HepG2 (cell line): ENCODE measurements at regions not wholly inside any gene's neighbourhood (a gene's known extent, or its start where the extent isn't known, plus 50 kb on each side); places are given as distances from the start of the nearest gene placed in this dataset.

Experiments
- BRD4 ChIP-seq: sonication (generic); formaldehyde crosslinking; IDR thresholded peaks from 2 replicates; pipeline ENCODE4 v1.4.0; 2020; ENCODE audit warnings: missing genetic modification reagents
- CREM ChIP-seq, 2 experiments: sonication (generic) in 1 of 2; formaldehyde crosslinking in 1 of 2; IDR thresholded peaks; 2 replicates each; pipeline versions ENCODE4 v1.4.0 to v1.6.1; 2016 to 2020; ENCODE audit warnings: antibody characterized with exemption in 1 of 2, mild to moderate bottlenecking in 1 of 2, missing genetic modification reagents in 1 of 2
- ESRRA ChIP-seq: sonication (generic); formaldehyde crosslinking; IDR thresholded peaks from 2 replicates; pipeline ENCODE4 v1.5.1; 2020; ENCODE audit warnings: mild to moderate bottlenecking, low read depth, missing genetic modification reagents
- GATA4 ChIP-seq: sonication (generic); IDR thresholded peaks from 2 replicates; pipeline ENCODE4 v1.6.1; 2016; ENCODE audit warnings: antibody characterized with exemption, low read depth, borderline replicate concordance
- MBD4 ChIP-seq: IDR thresholded peaks from 2 replicates; pipeline ENCODE4 v1.6.1; 2012; ENCODE audit warnings: low read length, inconsistent platforms, borderline replicate concordance
- MEF2D ChIP-seq: sonication (generic); formaldehyde crosslinking; IDR thresholded peaks from 2 replicates; pipeline ENCODE4 v1.5.1; 2020; ENCODE audit warnings: mild to moderate bottlenecking, missing genetic modification reagents
- RXRA ChIP-seq: sonication (generic); formaldehyde crosslinking; IDR thresholded peaks from 2 replicates; pipeline ENCODE4 v1.5.1; 2020; ENCODE audit warnings: missing genetic modification reagents
- TAF1 ChIP-seq: sonication (generic); formaldehyde crosslinking; IDR thresholded peaks from 2 replicates; pipeline ENCODE4 v1.4.0; 2020; ENCODE audit warnings: missing genetic modification reagents
- TCF7L2 ChIP-seq: IDR thresholded peaks from 2 replicates; pipeline ENCODE4 v1.6.1; 2011; ENCODE audit warnings: mild to moderate bottlenecking, low read depth, low read length, moderate library complexity
- TOPORS ChIP-seq: sonication (generic); formaldehyde crosslinking; IDR thresholded peaks from 2 replicates; pipeline ENCODE4 v1.8.0; 2023; ENCODE audit warnings: mild to moderate bottlenecking, missing genetic modification reagents
- TRIM22 ChIP-seq: fragments of 450-650 bp; IDR thresholded peaks from 2 replicates; pipeline ENCODE4 v1.6.1; 2017
- ZFP36L1 ChIP-seq: sonication (generic); formaldehyde crosslinking; IDR thresholded peaks from 2 replicates; pipeline ENCODE4 v1.8.0; 2022; ENCODE audit warnings: mild to moderate bottlenecking, missing genetic modification reagents, moderate library complexity
- ZFP37 ChIP-seq: sonication (generic); formaldehyde crosslinking; IDR thresholded peaks from 2 replicates; pipeline ENCODE4 v1.4.0; 2020; ENCODE audit warnings: missing genetic modification reagents, borderline replicate concordance
- ZKSCAN8 ChIP-seq: IDR thresholded peaks from 2 replicates; pipeline ENCODE4 v1.6.1; 2016; ENCODE audit warnings: borderline replicate concordance, missing genetic modification reagents, missing compliant biosample characterization
- ZNF335 ChIP-seq: sonication (generic); formaldehyde crosslinking; IDR thresholded peaks from 2 replicates; pipeline ENCODE4 v1.4.0; 2020; ENCODE audit warnings: missing genetic modification reagents
- ZNF614 ChIP-seq: IDR thresholded peaks from 2 replicates; pipeline ENCODE4 v1.6.1; 2018; ENCODE audit warnings: missing biosample characterization, missing genetic modification reagents, inconsistent platforms, borderline replicate concordance
- ZNF672 ChIP-seq: sonication (generic); formaldehyde crosslinking; IDR thresholded peaks from 2 replicates; pipeline ENCODE4 v1.8.1; 2022; ENCODE audit warnings: missing genetic modification reagents
- ZNF687 ChIP-seq: sonication (generic); formaldehyde crosslinking; IDR thresholded peaks from 2 replicates; pipeline ENCODE4 v1.5.1; 2020; ENCODE audit warnings: mild to moderate bottlenecking, missing genetic modification reagents, moderate library complexity
- ZUFSP ChIP-seq: sonication (generic); formaldehyde crosslinking; IDR thresholded peaks from 2 replicates; pipeline ENCODE4 v1.9.0; 2021; ENCODE audit warnings: missing genetic modification reagents, mild to moderate bottlenecking, borderline replicate concordance
- TF ChIP-seq, protein P1 (sequence below): sonication (generic); formaldehyde crosslinking; IDR thresholded peaks from 2 replicates; pipeline ENCODE4 v1.5.1; 2020; ENCODE audit warnings: missing genetic modification reagents, mild to moderate bottlenecking, borderline replicate concordance

GRCh38 chr6:37106982-37107491 is 62.9 kb upstream of the PIM1 start (continued):
- TF ChIP-seq ZUFSP (no peak), MEF2D (CRISPR knock-in tag) (peak; percentile 57), ZFP36L1 (CRISPR knock-in tag) (peak; percentile 65; the same call in 1 of the 2 replicates), ZKSCAN8 (CRISPR knock-in tag) (peak; percentile 25; the same call in 1 of the 2 replicates), TAF1 (CRISPR knock-in tag) (peak; percentile 28; the same call in 1 of the 2 replicates), ZNF614 (CRISPR knock-in tag) (peak; percentile 48; the same call in 1 of the 2 replicates), ESRRA (CRISPR knock-in tag) (peak; percentile 74), ZNF672 (no peak), GATA4 (peak; percentile 88; the same call in 1 of the 2 replicates), ZNF687 (peak; percentile 45; the same call in 1 of the 2 replicates), RXRA (CRISPR knock-in tag) (peak; percentile 99), BRD4 (no peak), TOPORS (CRISPR knock-in tag) (peak; percentile 60; the same call in 1 of the 2 replicates), ZNF335 (CRISPR knock-in tag) (0 out of 2 replicates have a peak, but pooled peaks have one; percentile 24), ZFP37 (CRISPR knock-in tag) (no peak), MBD4 (no peak), TCF7L2 (0 out of 2 replicates have a peak, but pooled peaks have one; percentile 34), TRIM22 (no peak), CREM (IDR thresholded peaks at IDR 0.05) (peak; percentile 80), CREM (CRISPR knock-in tag; IDR thresholded peaks at IDR 0.05) (no peak)
- TF ChIP-seq, protein P1, sequence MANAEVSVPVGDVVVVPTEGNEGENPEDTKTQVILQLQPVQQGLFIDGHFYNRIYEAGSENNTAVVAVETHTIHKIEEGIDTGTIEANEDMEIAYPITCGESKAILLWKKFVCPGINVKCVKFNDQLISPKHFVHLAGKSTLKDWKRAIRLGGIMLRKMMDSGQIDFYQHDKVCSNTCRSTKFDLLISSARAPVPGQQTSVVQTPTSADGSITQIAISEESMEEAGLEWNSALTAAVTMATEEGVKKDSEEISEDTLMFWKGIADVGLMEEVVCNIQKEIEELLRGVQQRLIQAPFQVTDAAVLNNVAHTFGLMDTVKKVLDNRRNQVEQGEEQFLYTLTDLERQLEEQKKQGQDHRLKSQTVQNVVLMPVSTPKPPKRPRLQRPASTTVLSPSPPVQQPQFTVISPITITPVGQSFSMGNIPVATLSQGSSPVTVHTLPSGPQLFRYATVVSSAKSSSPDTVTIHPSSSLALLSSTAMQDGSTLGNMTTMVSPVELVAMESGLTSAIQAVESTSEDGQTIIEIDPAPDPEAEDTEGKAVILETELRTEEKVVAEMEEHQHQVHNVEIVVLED (CRISPR knock-in tag): no peak; the same call in 1 of the 2 replicates
